ENCODE measurements at regions not wholly inside any gene's neighbourhood (a gene's known extent, or its start where the extent isn't known, plus 50 kb on each side); places are given as distances from the start of the nearest gene placed in this dataset.

DNA sequence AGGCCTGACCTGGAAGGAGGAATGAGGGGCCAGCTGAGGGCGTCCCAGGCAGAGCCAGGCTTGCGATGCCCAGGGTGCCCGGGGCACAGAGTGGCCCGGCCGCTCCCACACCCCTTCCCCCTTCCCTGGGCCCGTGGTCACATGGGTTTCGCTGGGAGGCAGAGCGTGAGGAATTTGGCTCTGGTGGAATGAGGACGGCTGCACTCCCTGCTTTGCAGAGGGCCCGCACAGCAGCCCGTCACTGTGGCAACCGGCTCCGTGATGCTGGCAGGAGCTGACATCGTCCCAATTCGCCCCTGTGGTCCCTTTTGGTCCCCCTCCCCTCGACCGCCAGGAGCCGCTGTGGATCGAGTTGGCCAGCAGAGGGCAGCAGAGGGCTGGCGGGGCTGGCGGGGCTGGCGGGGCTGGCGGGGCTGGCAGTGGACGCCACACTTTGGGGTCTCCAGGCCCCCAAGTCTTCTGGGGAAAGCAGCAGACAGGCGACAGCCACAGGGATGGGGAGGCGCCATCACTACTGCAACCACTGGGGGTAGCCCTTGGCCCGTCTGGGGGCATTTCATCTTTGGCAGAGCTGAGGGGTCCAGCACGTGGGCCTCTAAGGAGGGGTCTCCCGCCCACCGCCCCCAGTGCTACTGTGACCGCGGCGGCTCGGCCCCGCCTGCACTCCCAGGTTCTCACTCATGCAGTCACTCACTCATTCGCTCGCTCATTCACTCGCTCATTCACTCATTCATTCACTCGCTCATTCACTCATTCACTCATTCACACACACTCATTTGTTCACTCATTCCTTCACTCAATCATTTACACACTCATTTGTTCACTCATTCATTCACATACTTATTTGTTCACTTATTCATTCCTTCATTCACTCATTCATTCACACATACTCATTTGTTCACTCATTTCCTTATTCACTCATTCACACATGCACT, 49.7 kb upstream of the BHLHE23 start:
- no peak for DNase-seq (ENCODE audit: low read depth)
